Endothelial cell of umbilical vein (primary cell): ENCODE measurements at regions not wholly inside any gene's neighbourhood (a gene's known extent, or its start where the extent isn't known, plus 50 kb on each side); places are given as distances from the start of the nearest gene placed in this dataset.

Source experiments
- EZH2 ChIP-seq: IDR thresholded peaks from 2 replicates; pipeline ENCODE4 v1.6.1; 2012; ENCODE audit warnings: borderline replicate concordance, low read depth, mild to moderate bottlenecking, moderate library complexity, low read length, inconsistent platforms; ENCODE audit not compliant: severe bottlenecking
- JUN ChIP-seq: IDR thresholded peaks from 2 replicates; pipeline ENCODE4 v1.6.1; 2011; ENCODE audit warnings: borderline replicate concordance, low read depth; ENCODE audit not compliant: insufficient read length, insufficient read depth
- POLR2AphosphoS5 ChIP-seq: IDR thresholded peaks from 2 replicates; pipeline ENCODE4 v1.6.1; 2012; ENCODE audit warnings: low read depth, mild to moderate bottlenecking, control low read depth, low read length, moderate library complexity; ENCODE audit not compliant: insufficient read depth
- TF ChIP-seq, protein P1 (sequence below), 2 donors: IDR thresholded peaks; 1 replicate in 1 of 2; 2 replicates in 1 of 2; pipeline ENCODE4 v1.5.1; 2011; ENCODE audit warnings: low read length in 2 of 2, mild to moderate bottlenecking in 2 of 2, moderate library complexity in 2 of 2, control low read depth in 1 of 2, inconsistent platforms in 1 of 2, low read depth in 1 of 2; ENCODE audit not compliant: insufficient read depth in 1 of 2; ENCODE audit errors: extremely low read depth in 1 of 2
- TF ChIP-seq, protein P2 (sequence below): IDR thresholded peaks from 2 replicates; pipeline ENCODE4 v1.6.1; 2011; ENCODE audit not compliant: insufficient read depth, insufficient read length

DNA sequence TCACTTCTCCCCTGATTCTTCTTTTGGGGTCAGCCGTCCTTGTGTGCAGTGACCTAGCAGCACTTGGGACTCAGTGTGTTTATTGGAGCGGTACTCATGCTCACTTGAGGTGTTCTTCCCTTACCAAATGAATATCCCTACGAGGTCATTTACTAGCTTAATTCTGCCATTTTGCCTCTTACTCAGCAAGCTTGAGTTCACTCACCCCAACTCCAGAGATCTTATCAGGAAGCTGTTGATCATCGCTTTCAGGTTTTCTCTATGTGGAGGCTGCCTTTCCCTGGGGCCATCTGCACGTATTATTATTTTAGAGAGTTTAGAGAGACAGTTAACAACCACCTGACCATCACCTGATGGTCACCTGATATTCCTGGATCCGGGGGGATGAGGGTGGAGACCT, 1466.0 kb upstream of the GOT2 start:
- TF ChIP-seq, protein P1, sequence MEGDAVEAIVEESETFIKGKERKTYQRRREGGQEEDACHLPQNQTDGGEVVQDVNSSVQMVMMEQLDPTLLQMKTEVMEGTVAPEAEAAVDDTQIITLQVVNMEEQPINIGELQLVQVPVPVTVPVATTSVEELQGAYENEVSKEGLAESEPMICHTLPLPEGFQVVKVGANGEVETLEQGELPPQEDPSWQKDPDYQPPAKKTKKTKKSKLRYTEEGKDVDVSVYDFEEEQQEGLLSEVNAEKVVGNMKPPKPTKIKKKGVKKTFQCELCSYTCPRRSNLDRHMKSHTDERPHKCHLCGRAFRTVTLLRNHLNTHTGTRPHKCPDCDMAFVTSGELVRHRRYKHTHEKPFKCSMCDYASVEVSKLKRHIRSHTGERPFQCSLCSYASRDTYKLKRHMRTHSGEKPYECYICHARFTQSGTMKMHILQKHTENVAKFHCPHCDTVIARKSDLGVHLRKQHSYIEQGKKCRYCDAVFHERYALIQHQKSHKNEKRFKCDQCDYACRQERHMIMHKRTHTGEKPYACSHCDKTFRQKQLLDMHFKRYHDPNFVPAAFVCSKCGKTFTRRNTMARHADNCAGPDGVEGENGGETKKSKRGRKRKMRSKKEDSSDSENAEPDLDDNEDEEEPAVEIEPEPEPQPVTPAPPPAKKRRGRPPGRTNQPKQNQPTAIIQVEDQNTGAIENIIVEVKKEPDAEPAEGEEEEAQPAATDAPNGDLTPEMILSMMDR (IDR thresholded peaks at IDR 0.05; ENCODE audit: extremely low read depth in 1 of 2, insufficient read depth in 1 of 2, low read depth in 1 of 2, low read length in 2 of 2) = no peak
- no peak for TF ChIP-seq POLR2AphosphoS5
- no peak for TF ChIP-seq EZH2
- no peak for TF ChIP-seq JUN
- TF ChIP-seq, protein P2, sequence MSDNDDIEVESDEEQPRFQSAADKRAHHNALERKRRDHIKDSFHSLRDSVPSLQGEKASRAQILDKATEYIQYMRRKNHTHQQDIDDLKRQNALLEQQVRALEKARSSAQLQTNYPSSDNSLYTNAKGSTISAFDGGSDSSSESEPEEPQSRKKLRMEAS = no peak
